HEK293T (cell line): ENCODE measurements at regions not wholly inside any gene's neighbourhood (a gene's known extent, or its start where the extent isn't known, plus 50 kb on each side); places are given as distances from the start of the nearest gene placed in this dataset.

Experiments used
- BHLHE40 ChIP-seq: fragments of 450-650 bp; IDR thresholded peaks from 2 replicates; pipeline ENCODE4 v1.6.1; 2016; ENCODE audit warnings: mild to moderate bottlenecking, moderate library complexity, borderline replicate concordance
- FOXM1 ChIP-seq: fragments of 450-650 bp; IDR thresholded peaks from 2 replicates; pipeline ENCODE4 v1.6.1; 2017; ENCODE audit warnings: mild to moderate bottlenecking, borderline replicate concordance
- PKNOX1 ChIP-seq: fragments of 450-650 bp; IDR thresholded peaks from 2 replicates; pipeline ENCODE4 v1.6.1; 2016

- no peak for TF ChIP-seq PKNOX1
- TF ChIP-seq BHLHE40, result no peak
- TF ChIP-seq FOXM1, result no peak
These were observed 51.4 kb upstream of the RFC3 start for GRCh38 chr13:33766329-33767123.
